ENCODE measurements at regions not wholly inside any gene's neighbourhood (a gene's known extent, or its start where the extent isn't known, plus 50 kb on each side); places are given as distances from the start of the nearest gene placed in this dataset.
A peak's percentile ranks its signal among the peaks of the same experiment; 100 is the strongest.

GRCh38 chr10:4372601-4373000 is 453.4 kb upstream of the AKR1E2 start:
- Histone ChIP-seq H3K4me1 (peaks cover 0 to 27% (median 11%) of the 10 kb centered on the region in 9 donors), H3K4me3 (no peak overlapping the region), H3K9me3 (peaks cover 0 to 9% (median 0%) of the 10 kb centered on the region in 11 donors), H3K27me3 (no peaks in the 10 kb centered on the region), H3K36me3 (no peaks in the 10 kb centered on the region), H3K27ac (peak overlapping the region in 9 of 10 donors; percentile 42 to 72 (median 60))
- intact Hi-C loops (cut with DNase I): loop anchor here in 1 of 10 donors (10.0 kb wide), 2 partner anchors 128 to 392 kb away; no protein-coding TSS in a partner anchor
- peak in 1 of 2 donors; percentile 39 for DNase-seq
- peak; percentile 71 to 97 (median 96) for ATAC-seq
- no peak for TF ChIP-seq CTCF (IDR thresholded peaks at IDR 0.05)
- 44 to 49% methylated on average over 6 of the region's 6 CpGs for WGBS, 2 donors

GRCh38 chr10:4371691-4372295 is 454.2 kb upstream of the AKR1E2 start:
- 87 to 89% methylated on average over 4 of the region's 4 CpGs for WGBS, 2 donors
- ATAC-seq (peak in 1 of 8 donors; percentile 8), DNase-seq (no peak)
- Histone ChIP-seq H3K9me3 (peaks cover 0 to 9% (median 0%) of the 10 kb centered on the region in 11 donors), H3K36me3 (no peaks in the 10 kb centered on the region), H3K27me3 (no peaks in the 10 kb centered on the region), H3K4me3 (no peak overlapping the region), H3K27ac (peak overlapping the region in 9 of 10 donors; percentile 42 to 72 (median 59)), H3K4me1 (peaks cover 0 to 27% (median 11%) of the 10 kb centered on the region in 9 donors)
- intact Hi-C loops (cut with DNase I): loop anchor here in 1 of 10 donors (10.0 kb wide), 2 partner anchors 127 to 393 kb away; no protein-coding TSS in a partner anchor
- TF ChIP-seq CTCF (IDR thresholded peaks at IDR 0.05): no peak

GRCh38 chr10:4370376-4370775 is 455.6 kb upstream of the AKR1E2 start:
- peaks cover 0 to 27% (median 11%) of the 10 kb centered on the region in 9 donors for H3K4me1 ChIP-seq
- DNase-seq (no peak), ATAC-seq (no peak)
- no peaks in the 10 kb centered on the region for H3K36me3 ChIP-seq
- intact Hi-C loops (cut with DNase I): loop anchor here in 1 of 10 donors (10.0 kb wide), 2 partner anchors 126 to 394 kb away; no protein-coding TSS in a partner anchor
- 44 to 66% methylated on average over 1 of the region's 1 CpG for WGBS, 2 donors
- peaks cover 0 to 9% (median 0%) of the 10 kb centered on the region in 11 donors for H3K9me3 ChIP-seq
- no peaks in the 10 kb centered on the region for H3K27me3 ChIP-seq
- no peak overlapping the region for H3K4me3 ChIP-seq
- no peak for TF ChIP-seq CTCF (IDR thresholded peaks at IDR 0.05)
- peak overlapping the region in 2 of 10 donors; percentile 2 to 45 for H3K27ac ChIP-seq

- no peaks in the 10 kb centered on the region for H3K27me3 ChIP-seq
- no peak overlapping the region for H3K27ac ChIP-seq
- no peaks in the 10 kb centered on the region for H3K4me1 ChIP-seq
- H3K9me3 ChIP-seq: no peaks in the 10 kb centered on the region
- no peak for ATAC-seq
- intact Hi-C loops (cut with DNase I): no loop called here
- WGBS, 2 donors: 66% methylated on average over 3 of the region's 3 CpGs
- no peaks in the 10 kb centered on the region for H3K36me3 ChIP-seq
- TF ChIP-seq CTCF (IDR thresholded peaks at IDR 0.05): no peak
- no peak for DNase-seq
- no peak overlapping the region for H3K4me3 ChIP-seq
Measured at GRCh38 chr10:4361581-4361980, 464.4 kb upstream of the AKR1E2 start.
